ENCODE measurements at regions not wholly inside any gene's neighbourhood (a gene's known extent, or its start where the extent isn't known, plus 50 kb on each side); places are given as distances from the start of the nearest gene placed in this dataset.
A peak's percentile ranks its signal among the peaks of the same experiment; 100 is the strongest.

GRCh38 chr6:43843097-43843645 lies 73.2 kb downstream of the VEGFA start (continued):
- TF ChIP-seq TFAP4 (CRISPR knock-in tag; IDR thresholded peaks at IDR 0.05; ENCODE audit: borderline replicate concordance) (no peak), POLR3G (IDR thresholded peaks at IDR 0.05; ENCODE audit: extremely low read depth, insufficient read length, insufficient replicate concordance) (no peak), ZNF507 (tag; conservative IDR thresholded peaks at IDR 0.05) (no peak), ILF3 (IDR thresholded peaks at IDR 0.05; ENCODE audit: borderline replicate concordance) (no peak), DPF2 (IDR thresholded peaks at IDR 0.05) (peak; percentile 97), ZNF121 (CRISPR knock-in tag; conservative IDR thresholded peaks at IDR 0.05) (no peak), HNRNPH1 (optimal IDR thresholded peaks at IDR 0.05; ENCODE audit: low read depth, low read length) (no peak), FOSL1 (tag; conservative IDR thresholded peaks at IDR 0.05) (peak; percentile 74), ZNF407 (IDR thresholded peaks at IDR 0.05; ENCODE audit: low read depth) (no peak), ZNF77 (CRISPR knock-in tag; IDR thresholded peaks at IDR 0.05) (no peak), PTTG1 (tag; IDR thresholded peaks at IDR 0.05; ENCODE audit: low read depth) (0 out of 2 replicates have a peak, but pooled peaks have one; percentile 7), SAP30 (IDR thresholded peaks at IDR 0.05; ENCODE audit: borderline replicate concordance, insufficient read depth, low read depth, low read length, poor library complexity, severe bottlenecking) (no peak), ELK1 (CRISPR knock-in tag; IDR thresholded peaks at IDR 0.05) (no peak), ZSCAN29 (IDR thresholded peaks at IDR 0.05) (no peak), PKNOX1 (IDR thresholded peaks at IDR 0.05) (peak; percentile 55), HCFC1 (IDR thresholded peaks at IDR 0.05; ENCODE audit: low read depth, low read length) (no peak)

Data from K562 (cell line).